Endodermal cell (in vitro differentiated cells): ENCODE measurements at regions not wholly inside any gene's neighbourhood (a gene's known extent, or its start where the extent isn't known, plus 50 kb on each side); places are given as distances from the start of the nearest gene placed in this dataset.
A peak's percentile ranks its signal among the peaks of the same experiment; 100 is the strongest.

Experiments
- DNase-seq: peaks from one replicate; pipeline ENCODE4 v3.0.0-alpha.2; 2017
- H3K27ac ChIP-seq: 2 replicates; pipeline ENCODE4 v1.5.1; 2013; ENCODE audit warnings: mild to moderate bottlenecking, low read depth, low read length, moderate library complexity
- H3K27me3 ChIP-seq: 2 replicates; pipeline ENCODE4 v1.6.1; 2013; ENCODE audit warnings: mild to moderate bottlenecking, low read length, moderate library complexity; ENCODE audit not compliant: insufficient read depth, control insufficient read depth, poor library complexity, severe bottlenecking
- H3K36me3 ChIP-seq: 2 replicates; pipeline ENCODE4 v1.7.0; 2013; ENCODE audit warnings: mild to moderate bottlenecking, low read length, moderate library complexity; ENCODE audit not compliant: control insufficient read depth, insufficient read depth
- H3K4me1 ChIP-seq: one replicate; pipeline ENCODE4 v1.7.0; 2013; ENCODE audit warnings: low read length; ENCODE audit not compliant: control insufficient read depth, insufficient read depth
- H3K4me3 ChIP-seq: 2 replicates; pipeline ENCODE4 v1.5.1; 2013; ENCODE audit warnings: mild to moderate bottlenecking, low read length, moderate library complexity
- H3K9ac ChIP-seq: 2 replicates; pipeline ENCODE4 v1.6.1; 2013; ENCODE audit warnings: mild to moderate bottlenecking, low read length, moderate library complexity; ENCODE audit not compliant: poor library complexity, severe bottlenecking; ENCODE audit errors: extremely low read depth
- H3K9me3 ChIP-seq: 2 replicates; pipeline ENCODE4 v1.6.1; 2013; ENCODE audit warnings: mild to moderate bottlenecking, low read length, moderate library complexity; ENCODE audit not compliant: control insufficient read depth
- H3K27ac Mint-ChIP-seq: 2 replicates; pipeline ENCODE4 v1.8.0; 2020; ENCODE audit warnings: mixed read lengths
- H3K27me3 Mint-ChIP-seq: 2 replicates; pipeline ENCODE4 v1.8.0; 2021; ENCODE audit warnings: mild to moderate bottlenecking, mixed read lengths; ENCODE audit not compliant: insufficient read depth
- H3K36me3 Mint-ChIP-seq: 2 replicates; pipeline ENCODE4 v1.8.0; 2020; ENCODE audit warnings: low read depth, mixed read lengths
- H3K4me1 Mint-ChIP-seq: 2 replicates; pipeline ENCODE4 v1.8.0; 2020; ENCODE audit warnings: mixed read lengths
- H3K4me3 Mint-ChIP-seq: 2 replicates; pipeline ENCODE4 v1.8.0; 2020; ENCODE audit warnings: mild to moderate bottlenecking, moderate library complexity, mixed read lengths
- H3K9me3 Mint-ChIP-seq: 2 replicates; pipeline ENCODE4 v1.8.0; 2020; ENCODE audit warnings: mild to moderate bottlenecking, mixed read lengths
- CTCF ChIP-seq: fragments of 200-600 bp; sonication (generic); conservative IDR thresholded peaks from 2 replicates; pipeline ENCODE4 v1.5.0; 2021; ENCODE audit warnings: antibody characterized with exemption, mild to moderate bottlenecking
- WGBS, 2 experiments: methylation state at CpG; one replicate each; pipeline versions ENCODE4 v1.1.5 to v1.1.7; 2013; ENCODE audit warnings: missing lambda C conversion rate in 2 of 2, mixed read lengths in 1 of 2; ENCODE audit not compliant: insufficient coverage in 1 of 2, insufficient read length in 1 of 2; 5-methylcytosine and 5-hydroxymethylcytosine counted together

- no peaks in the 10 kb centered on the region for H3K9me3 ChIP-seq
- H3K27me3 ChIP-seq = no peaks in the 10 kb centered on the region
- H3K36me3 ChIP-seq = no peaks in the 10 kb centered on the region
- H3K27ac ChIP-seq = no peak overlapping the region
- H3K27ac Mint-ChIP-seq = no peak overlapping the region
- WGBS, 2 experiments = 50 to 61% methylated on average over 1 to 4 of the region's 4 CpGs
- no peaks in the 10 kb centered on the region for H3K9me3 Mint-ChIP-seq
- no peaks in the 10 kb centered on the region for H3K27me3 Mint-ChIP-seq
- no peaks in the 10 kb centered on the region for H3K36me3 Mint-ChIP-seq
- DNase-seq = no peak
- H3K9ac ChIP-seq = no peak overlapping the region
- no peaks in the 10 kb centered on the region for H3K4me1 Mint-ChIP-seq
- TF ChIP-seq CTCF = peak; percentile 75
- H3K4me1 ChIP-seq = no peaks in the 10 kb centered on the region
- no peak overlapping the region for H3K4me3 ChIP-seq
- no peak overlapping the region for H3K4me3 Mint-ChIP-seq
Measured at GRCh38 chr7:113289140-113289740, 170.9 kb upstream of the SMIM30 start.

DNA sequence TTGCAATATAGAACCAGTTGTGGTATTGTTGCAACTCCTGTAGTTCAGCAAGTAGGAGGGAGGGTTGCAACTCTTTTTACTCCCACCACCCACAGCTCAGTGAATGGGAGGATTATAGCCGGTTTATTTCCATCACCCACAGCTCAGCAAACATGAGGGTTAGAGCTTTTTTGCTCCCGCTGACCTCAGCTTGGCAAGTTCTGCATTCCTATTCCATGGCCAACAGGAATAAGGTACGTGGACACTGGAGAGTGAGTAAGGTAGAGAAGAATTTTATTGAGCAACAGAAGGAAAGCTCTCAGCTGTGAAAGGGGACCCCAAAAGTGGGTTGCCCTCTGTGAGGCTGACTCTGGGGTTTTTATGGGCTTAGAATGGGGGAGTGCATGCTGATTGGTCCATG, 167.1 kb upstream of the SMIM30 start:
- H3K27ac Mint-ChIP-seq = no peak overlapping the region
- no peak overlapping the region for H3K4me3 Mint-ChIP-seq
- H3K27me3 Mint-ChIP-seq = peaks cover 4% of the 10 kb centered on the region
- H3K4me1 Mint-ChIP-seq = no peaks in the 10 kb centered on the region
- H3K9me3 Mint-ChIP-seq = no peaks in the 10 kb centered on the region
- no peak overlapping the region for H3K9ac ChIP-seq
- H3K36me3 ChIP-seq = no peaks in the 10 kb centered on the region
- H3K4me1 ChIP-seq = no peaks in the 10 kb centered on the region
- no peaks in the 10 kb centered on the region for H3K36me3 Mint-ChIP-seq
- 91 to 93% methylated on average over 2 to 3 of the region's 3 CpGs for WGBS, 2 experiments
- no peak overlapping the region for H3K27ac ChIP-seq
- DNase-seq = no peak
- no peaks in the 10 kb centered on the region for H3K27me3 ChIP-seq
- no peak for TF ChIP-seq CTCF
- no peaks in the 10 kb centered on the region for H3K9me3 ChIP-seq
- H3K4me3 ChIP-seq = no peak overlapping the region

DNA sequence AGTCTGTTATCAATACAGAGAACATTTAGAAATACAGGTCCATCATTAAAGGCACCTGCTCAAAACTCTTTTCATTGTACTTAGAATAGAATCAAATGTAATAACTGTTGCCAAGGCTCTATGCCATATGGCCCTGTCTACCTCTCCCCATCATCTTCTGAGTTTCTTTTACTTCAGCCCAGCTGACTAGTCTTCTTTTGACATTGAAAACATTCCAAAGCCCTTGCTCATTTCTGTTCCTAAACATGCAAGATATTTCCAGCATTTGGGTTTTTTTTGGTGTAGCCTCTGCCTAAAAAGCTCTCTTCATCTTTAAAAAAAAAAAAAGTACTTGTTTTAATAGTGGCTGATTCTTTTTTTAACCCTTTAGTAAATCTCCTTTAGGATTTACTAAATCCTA, 165.5 kb upstream of the SMIM30 start:
- DNase-seq = no peak
- H3K9me3 ChIP-seq = no peaks in the 10 kb centered on the region
- no peaks in the 10 kb centered on the region for H3K9me3 Mint-ChIP-seq

More for the DNA sequence above, 165.5 kb upstream of the SMIM30 start:
- TF ChIP-seq CTCF = no peak
- Histone ChIP-seq H3K27ac (no peak overlapping the region), H3K4me3 (no peak overlapping the region), H3K4me1 (no peaks in the 10 kb centered on the region), H3K9ac (no peak overlapping the region), H3K36me3 (no peaks in the 10 kb centered on the region), H3K27me3 (no peaks in the 10 kb centered on the region)
- Mint-ChIP-seq H3K36me3 (no peaks in the 10 kb centered on the region), H3K27me3 (peaks cover 4% of the 10 kb centered on the region), H3K4me1 (no peaks in the 10 kb centered on the region), H3K27ac (no peak overlapping the region), H3K4me3 (no peak overlapping the region)
